Breast epithelium (tissue), 3 donors: ENCODE measurements at regions not wholly inside any gene's neighbourhood (a gene's known extent, or its start where the extent isn't known, plus 50 kb on each side); places are given as distances from the start of the nearest gene placed in this dataset.

Source experiments
- POLR2A ChIP-seq: fragments of 450-650 bp; IDR thresholded peaks from one replicate; pipeline ENCODE4 v1.6.1; 2016; ENCODE audit warnings: antibody characterized with exemption, mild to moderate bottlenecking, moderate library complexity
- TF ChIP-seq, protein P1 (sequence below), 3 donors: fragments of 450-650 bp; IDR thresholded peaks; one replicate each; pipeline ENCODE4 v1.5.1; 2016 to 2017; ENCODE audit warnings: antibody characterized with exemption in 3 of 3, mild to moderate bottlenecking in 3 of 3, moderate library complexity in 3 of 3

DNA sequence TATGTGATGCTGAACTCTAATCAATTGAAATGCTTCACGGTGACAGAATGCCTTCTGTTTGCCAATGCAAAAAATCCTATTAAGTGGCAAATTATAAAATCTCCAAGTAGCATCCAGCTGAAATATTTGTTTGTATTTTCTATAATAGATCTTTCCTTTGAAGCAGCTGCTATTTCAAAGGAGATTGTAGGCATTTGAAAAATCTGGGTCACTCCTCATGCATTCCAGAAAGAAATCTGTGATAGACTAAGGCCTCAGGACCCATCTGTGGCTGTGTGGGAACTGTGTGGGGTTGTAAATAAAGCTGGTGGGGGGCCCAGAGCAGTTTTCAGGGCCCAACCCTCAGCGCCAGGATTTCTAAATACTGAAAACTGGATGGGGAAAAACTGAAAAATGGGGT lies 216.9 kb upstream of the ARG1 start:
- TF ChIP-seq, protein P1, sequence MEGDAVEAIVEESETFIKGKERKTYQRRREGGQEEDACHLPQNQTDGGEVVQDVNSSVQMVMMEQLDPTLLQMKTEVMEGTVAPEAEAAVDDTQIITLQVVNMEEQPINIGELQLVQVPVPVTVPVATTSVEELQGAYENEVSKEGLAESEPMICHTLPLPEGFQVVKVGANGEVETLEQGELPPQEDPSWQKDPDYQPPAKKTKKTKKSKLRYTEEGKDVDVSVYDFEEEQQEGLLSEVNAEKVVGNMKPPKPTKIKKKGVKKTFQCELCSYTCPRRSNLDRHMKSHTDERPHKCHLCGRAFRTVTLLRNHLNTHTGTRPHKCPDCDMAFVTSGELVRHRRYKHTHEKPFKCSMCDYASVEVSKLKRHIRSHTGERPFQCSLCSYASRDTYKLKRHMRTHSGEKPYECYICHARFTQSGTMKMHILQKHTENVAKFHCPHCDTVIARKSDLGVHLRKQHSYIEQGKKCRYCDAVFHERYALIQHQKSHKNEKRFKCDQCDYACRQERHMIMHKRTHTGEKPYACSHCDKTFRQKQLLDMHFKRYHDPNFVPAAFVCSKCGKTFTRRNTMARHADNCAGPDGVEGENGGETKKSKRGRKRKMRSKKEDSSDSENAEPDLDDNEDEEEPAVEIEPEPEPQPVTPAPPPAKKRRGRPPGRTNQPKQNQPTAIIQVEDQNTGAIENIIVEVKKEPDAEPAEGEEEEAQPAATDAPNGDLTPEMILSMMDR (IDR thresholded peaks at IDR 0.05), result no peak
- no peak for TF ChIP-seq POLR2A
